GM12891 (cell line): ENCODE measurements at regions not wholly inside any gene's neighbourhood (a gene's known extent, or its start where the extent isn't known, plus 50 kb on each side); places are given as distances from the start of the nearest gene placed in this dataset.

Source experiments
- POLR2A ChIP-seq: IDR thresholded peaks from 2 replicates; pipeline ENCODE4 v1.6.1; 2011; ENCODE audit warnings: low read depth, low read length, control low read depth
- SPI1 ChIP-seq: IDR thresholded peaks from 2 replicates; pipeline ENCODE4 v1.6.1; 2011; ENCODE audit warnings: low read depth, low read length, control low read depth
- TAF1 ChIP-seq: IDR thresholded peaks from 2 replicates; pipeline ENCODE4 v1.6.1; 2011; ENCODE audit warnings: low read depth, low read length, control low read depth

DNA sequence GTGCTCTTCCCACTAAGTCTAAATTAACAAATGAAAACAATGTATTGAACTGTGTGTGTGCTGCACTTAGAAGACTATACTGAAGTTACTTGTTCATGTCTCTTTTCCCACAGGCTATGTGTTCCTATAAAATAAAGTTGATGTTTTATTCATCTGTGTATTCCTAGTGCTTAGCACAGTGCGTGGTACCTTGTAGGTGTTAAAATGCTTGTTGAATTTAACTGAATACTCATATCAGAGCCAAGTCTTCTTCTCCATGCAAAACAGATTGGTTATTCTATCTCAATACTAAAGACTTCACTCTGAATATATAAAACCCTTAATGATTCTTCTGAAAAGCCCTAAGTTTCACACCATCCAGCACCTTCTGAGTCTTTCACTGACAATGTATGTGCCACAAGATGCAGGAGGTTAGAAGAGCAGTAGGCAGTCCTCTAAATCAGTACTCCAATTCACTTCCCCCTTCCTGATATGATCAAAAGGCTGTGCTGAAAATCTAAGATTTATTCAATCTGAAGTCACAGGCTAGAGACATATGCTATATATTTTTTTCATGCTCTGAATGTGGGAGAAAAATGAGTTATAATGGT lies 231.7 kb upstream of the CCDC150 start:
- peak; percentile 75 for TF ChIP-seq SPI1
- TF ChIP-seq TAF1, result no peak
- no peak for TF ChIP-seq POLR2A
